ENCODE measurements at regions not wholly inside any gene's neighbourhood (a gene's known extent, or its start where the extent isn't known, plus 50 kb on each side); places are given as distances from the start of the nearest gene placed in this dataset.
"Not testable (repeated sequence)": the region's sequence is repeated elsewhere in the genome, so short reads cannot be mapped to it uniquely, and the experiment has no call there.

DNA sequence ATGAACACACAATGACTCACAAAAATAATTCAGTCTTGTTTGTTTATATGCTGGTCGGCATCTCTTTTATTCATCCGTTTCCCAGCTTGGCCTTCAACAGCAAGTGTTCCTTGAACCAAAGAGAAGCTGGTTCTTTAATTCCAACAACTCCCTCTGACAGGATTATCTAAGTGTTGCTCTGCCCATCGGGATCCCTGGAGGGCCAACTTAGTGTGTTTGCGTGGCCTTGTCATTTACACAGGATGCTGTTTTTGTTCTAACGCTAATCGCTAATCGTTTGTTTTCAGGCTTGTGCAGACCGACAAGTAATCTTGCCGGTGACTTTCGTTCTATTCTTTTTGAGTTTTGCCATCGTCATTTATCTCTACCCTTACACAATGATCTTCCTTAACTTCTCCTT lies 267.4 kb upstream of the EXOC2 start:
- Mint-ChIP-seq H3K4me3 (no peak overlapping the region), H3K9me3 (ENCODE audit: insufficient read depth) (no peaks in the 10 kb centered on the region), H3K27me3 (ENCODE audit: low read depth) (peaks cover 11% of the 10 kb centered on the region), H3K27ac (no peak overlapping the region), H3K36me3 (ENCODE audit: low read depth) (no peaks in the 10 kb centered on the region), H3K4me1 (ENCODE audit: low read depth) (no peaks in the 10 kb centered on the region)
- POLR2A ChIA-PET = no interaction called here
- DNase-seq (no peak), ATAC-seq (no peak)
- CTCF ChIA-PET = no interaction called here

- ATAC-seq (no peak), DNase-seq (no peak)
- Mint-ChIP-seq H3K27me3 (ENCODE audit: low read depth) (peaks cover 15% of the 10 kb centered on the region), H3K4me1 (ENCODE audit: low read depth) (no peaks in the 10 kb centered on the region), H3K4me3 (no peak overlapping the region), H3K9me3 (ENCODE audit: insufficient read depth) (no peaks in the 10 kb centered on the region), H3K36me3 (ENCODE audit: low read depth) (no peaks in the 10 kb centered on the region), H3K27ac (no peak overlapping the region)
- ChIA-PET POLR2A (no interaction called here), CTCF (interaction anchor here (1.0 kb wide), 1 partner anchor 365 kb away, joined by 3 read pairs; no protein-coding TSS in a partner anchor)
Observed at GRCh38 chr6:958488-958887, 265.5 kb upstream of the EXOC2 start.

DNA sequence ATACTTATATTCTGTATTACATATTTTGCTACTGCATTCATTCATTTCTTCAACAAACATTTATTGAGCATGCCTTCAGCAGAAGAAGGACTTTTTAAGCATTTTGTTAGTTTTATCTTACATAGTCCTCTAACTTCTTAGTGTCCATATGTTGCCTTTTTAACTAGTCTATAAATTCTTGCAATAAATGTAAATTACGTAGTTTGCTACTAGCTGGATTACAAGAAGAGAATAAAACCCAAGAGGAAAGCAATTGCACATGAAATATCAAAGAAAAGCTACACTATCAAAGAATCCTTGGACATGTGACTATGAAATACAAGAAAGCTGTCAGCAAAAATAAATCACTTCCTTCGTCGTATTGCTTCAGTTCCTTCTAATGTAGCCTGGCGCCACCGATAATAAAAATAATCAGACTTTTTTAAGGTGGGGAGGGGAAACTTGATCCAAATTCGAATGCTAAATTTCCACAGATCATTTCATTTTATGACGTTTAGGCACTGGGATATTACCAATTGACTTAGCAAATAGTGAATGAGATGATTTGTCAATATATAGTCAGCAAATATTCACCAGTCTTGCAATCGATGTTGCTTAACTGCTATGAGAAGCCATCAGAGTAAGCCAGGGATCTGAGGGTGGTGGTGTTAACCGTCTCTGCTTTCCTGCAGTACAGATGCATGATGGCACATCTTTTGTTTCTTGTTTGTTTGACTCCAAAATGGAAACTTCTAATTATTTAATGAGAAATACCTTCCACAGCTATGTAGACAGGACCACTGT lies 258.7 kb upstream of the EXOC2 start:
- ChIA-PET CTCF (no interaction called here), POLR2A (interaction anchor here (0.6 kb wide), 1 partner anchor 682 kb away, joined by 3 read pairs; no protein-coding TSS in a partner anchor)
- DNase-seq = no peak
- Mint-ChIP-seq H3K27me3 (ENCODE audit: low read depth) (peaks cover 23% of the 10 kb centered on the region), H3K4me1 (ENCODE audit: low read depth) (no peaks in the 10 kb centered on the region), H3K27ac (no peak overlapping the region), H3K4me3 (no peak overlapping the region), H3K9me3 (ENCODE audit: insufficient read depth) (no peaks in the 10 kb centered on the region), H3K36me3 (ENCODE audit: low read depth) (no peaks in the 10 kb centered on the region)
- no peak for ATAC-seq

DNA sequence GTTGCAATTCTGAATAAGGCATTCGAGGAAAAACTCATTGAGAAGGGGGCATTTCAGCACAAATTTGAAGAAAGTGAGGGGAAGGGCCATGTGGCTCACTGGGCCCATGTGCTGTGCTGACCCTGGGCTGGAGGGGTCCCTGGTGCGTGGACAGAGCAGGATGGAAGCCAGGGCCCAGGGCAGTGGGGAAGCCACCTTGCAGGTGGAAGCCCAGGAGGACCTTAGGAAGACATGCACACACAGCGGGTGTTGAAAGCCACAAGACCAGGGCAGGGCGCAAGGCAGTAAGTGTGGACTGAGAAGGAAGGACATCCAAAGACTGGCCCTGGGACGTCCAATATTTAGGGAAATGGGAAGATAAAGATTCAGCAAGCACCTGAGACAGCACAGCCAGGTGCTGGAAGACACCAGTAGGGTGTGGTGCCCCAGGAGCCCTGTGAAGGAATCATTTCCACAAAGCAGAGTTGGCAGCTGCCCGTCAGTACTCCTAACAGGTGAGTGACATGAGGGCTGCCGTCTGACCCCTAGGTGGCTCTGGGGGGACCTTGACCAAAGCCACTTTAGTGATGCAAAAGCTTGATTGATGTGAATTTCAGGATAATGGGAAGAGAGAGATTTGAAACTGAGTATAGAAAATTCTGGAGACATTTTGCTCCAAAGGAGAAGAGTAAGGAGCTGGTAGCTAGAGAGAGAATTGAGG lies 254.4 kb upstream of the EXOC2 start:
- Mint-ChIP-seq H3K9me3 (ENCODE audit: insufficient read depth) (no peaks in the 10 kb centered on the region), H3K27ac (no peak overlapping the region), H3K4me1 (ENCODE audit: low read depth) (no peaks in the 10 kb centered on the region), H3K4me3 (no peak overlapping the region), H3K36me3 (ENCODE audit: low read depth) (no peaks in the 10 kb centered on the region), H3K27me3 (ENCODE audit: low read depth) (peaks cover 17% of the 10 kb centered on the region)
- ATAC-seq (no peak), DNase-seq (no peak)
- ChIA-PET CTCF (no interaction called here), POLR2A (no interaction called here)

DNA sequence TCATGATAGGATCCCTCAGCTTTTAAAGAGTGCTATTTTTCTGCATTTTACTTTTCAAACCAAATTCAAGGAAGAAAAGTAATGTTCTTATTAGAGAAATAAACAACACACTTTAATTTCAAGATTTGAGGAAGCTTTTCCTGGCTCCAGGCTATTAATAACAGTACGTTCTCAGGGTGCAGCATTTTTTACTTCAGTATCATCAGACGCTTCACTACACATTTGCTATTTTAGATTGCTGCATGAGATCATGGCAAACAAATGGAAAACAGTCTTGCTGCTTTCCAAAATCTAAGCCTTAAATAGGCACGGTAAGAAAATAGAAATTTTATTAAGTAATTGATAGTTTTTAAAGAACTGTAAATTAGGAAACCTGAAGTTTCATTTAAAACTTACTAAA lies 253.6 kb upstream of the EXOC2 start:
- Mint-ChIP-seq H3K4me1 (ENCODE audit: low read depth) (no peaks in the 10 kb centered on the region), H3K9me3 (ENCODE audit: insufficient read depth) (no peaks in the 10 kb centered on the region), H3K27ac (no peak overlapping the region), H3K27me3 (ENCODE audit: low read depth) (peaks cover 21% of the 10 kb centered on the region), H3K4me3 (no peak overlapping the region), H3K36me3 (ENCODE audit: low read depth) (no peaks in the 10 kb centered on the region)
- ChIA-PET POLR2A (no interaction called here), CTCF (no interaction called here)
- no peak for DNase-seq
- no peak for ATAC-seq

GRCh38 chr6:939526-940252 lies 246.8 kb upstream of the EXOC2 start:
- DNase-seq (no peak), ATAC-seq (no peak)
- POLR2A ChIA-PET = no interaction called here
- Mint-ChIP-seq H3K27ac (no peak overlapping the region), H3K36me3 (ENCODE audit: low read depth) (no peaks in the 10 kb centered on the region), H3K9me3 (ENCODE audit: insufficient read depth) (no peaks in the 10 kb centered on the region), H3K4me3 (no peak overlapping the region), H3K4me1 (ENCODE audit: low read depth) (no peaks in the 10 kb centered on the region), H3K27me3 (ENCODE audit: low read depth) (peaks cover 10% of the 10 kb centered on the region)
- CTCF ChIA-PET = no interaction called here

- no peaks in the 10 kb centered on the region for H3K36me3 Mint-ChIP-seq (ENCODE audit: low read depth)
- H3K4me3 Mint-ChIP-seq = no peak overlapping the region
- no peaks in the 10 kb centered on the region for H3K4me1 Mint-ChIP-seq (ENCODE audit: low read depth)
- H3K9me3 Mint-ChIP-seq (ENCODE audit: insufficient read depth) = no peaks in the 10 kb centered on the region
- H3K27ac Mint-ChIP-seq = no peak overlapping the region
- DNase-seq = no peak
- peaks cover 6% of the 10 kb centered on the region for H3K27me3 Mint-ChIP-seq (ENCODE audit: low read depth)
- POLR2A ChIA-PET = no interaction called here
- CTCF ChIA-PET = no interaction called here
- no peak for ATAC-seq
Observed at GRCh38 chr6:938916-939315, 246.0 kb upstream of the EXOC2 start.

- ChIA-PET POLR2A (no interaction called here), CTCF (no interaction called here)
- Mint-ChIP-seq H3K4me3 (no peak overlapping the region), H3K9me3 (ENCODE audit: insufficient read depth) (no peaks in the 10 kb centered on the region), H3K27ac (no peak overlapping the region), H3K4me1 (ENCODE audit: low read depth) (no peaks in the 10 kb centered on the region), H3K36me3 (ENCODE audit: low read depth) (no peaks in the 10 kb centered on the region), H3K27me3 (ENCODE audit: low read depth) (peaks cover 6% of the 10 kb centered on the region)
- DNase-seq = no peak
- ATAC-seq = no peak
Observed at GRCh38 chr6:938271-938905, 245.4 kb upstream of the EXOC2 start.

- no peak for ATAC-seq
Observed at GRCh38 chr6:935582-935981, 242.6 kb upstream of the EXOC2 start.

DNA sequence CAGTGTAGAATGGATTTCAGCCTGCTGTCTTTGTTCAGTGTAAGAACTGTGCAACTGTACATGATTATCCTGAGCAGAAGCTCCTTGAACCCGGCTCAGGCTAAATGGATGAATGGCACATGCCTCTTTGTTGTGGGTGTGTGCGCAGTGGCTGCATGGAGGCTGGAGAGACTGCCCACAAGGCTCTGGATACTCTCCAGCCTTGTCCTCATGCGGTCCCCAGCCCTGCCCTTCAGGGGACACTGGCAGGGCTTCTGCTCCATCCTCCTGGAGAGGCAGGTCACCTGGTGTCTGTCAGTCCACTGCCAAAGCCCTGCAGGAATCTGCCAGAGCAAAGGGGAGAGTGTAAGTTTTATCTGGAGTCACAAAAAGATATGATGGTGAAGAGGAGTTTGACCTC lies 241.7 kb upstream of the EXOC2 start:
- H3K4me1 Mint-ChIP-seq (ENCODE audit: low read depth) = no peaks in the 10 kb centered on the region
- H3K9me3 Mint-ChIP-seq (ENCODE audit: insufficient read depth) = no peaks in the 10 kb centered on the region
- POLR2A ChIA-PET = no interaction called here
- CTCF ChIA-PET = no interaction called here
- H3K4me3 Mint-ChIP-seq = no peak overlapping the region
- H3K27me3 Mint-ChIP-seq (ENCODE audit: low read depth) = no peaks in the 10 kb centered on the region
- DNase-seq (no peak), ATAC-seq (no peak)
- no peak overlapping the region for H3K27ac Mint-ChIP-seq
- no peaks in the 10 kb centered on the region for H3K36me3 Mint-ChIP-seq (ENCODE audit: low read depth)

More at GRCh38 chr6:935582-935981, 242.6 kb upstream of the EXOC2 start:
- ChIA-PET POLR2A (no interaction called here), CTCF (no interaction called here)
- DNase-seq = no peak
- no peaks in the 10 kb centered on the region for H3K9me3 Mint-ChIP-seq (ENCODE audit: insufficient read depth)
- H3K4me1 Mint-ChIP-seq (ENCODE audit: low read depth) = no peaks in the 10 kb centered on the region
- H3K27ac Mint-ChIP-seq = no peak overlapping the region
- H3K27me3 Mint-ChIP-seq (ENCODE audit: low read depth) = no peaks in the 10 kb centered on the region
- no peak overlapping the region for H3K4me3 Mint-ChIP-seq
- no peaks in the 10 kb centered on the region for H3K36me3 Mint-ChIP-seq (ENCODE audit: low read depth)

DNA sequence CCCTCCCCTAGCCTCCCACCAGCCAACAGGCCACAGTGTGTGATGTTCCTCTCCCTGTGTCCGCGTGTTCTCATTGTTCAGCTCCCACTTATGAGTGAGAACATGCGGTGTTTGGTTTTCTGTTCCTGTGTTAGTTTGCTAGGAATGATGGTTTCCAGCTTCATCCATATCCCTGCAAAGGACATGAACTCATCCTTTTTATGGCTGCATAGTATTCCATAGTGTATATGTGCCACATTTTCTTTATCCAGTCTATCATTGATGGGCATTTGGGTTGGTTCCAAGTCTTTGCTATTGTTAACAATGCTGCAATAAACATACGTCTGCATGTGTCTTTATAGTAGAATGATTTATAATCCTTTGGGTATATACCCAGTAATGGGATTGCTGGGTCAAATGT lies 239.0 kb upstream of the EXOC2 start:
- DNase-seq; H3K27me3 Mint-ChIP-seq (ENCODE audit: low read depth); H3K4me1 Mint-ChIP-seq (ENCODE audit: low read depth); CTCF ChIA-PET; H3K27ac Mint-ChIP-seq; H3K36me3 Mint-ChIP-seq (ENCODE audit: low read depth); POLR2A ChIA-PET; H3K4me3 Mint-ChIP-seq; H3K9me3 Mint-ChIP-seq (ENCODE audit: insufficient read depth); ATAC-seq: not testable (repeated sequence)

- Mint-ChIP-seq H3K36me3 (ENCODE audit: low read depth) (no peaks in the 10 kb centered on the region), H3K4me3 (no peak overlapping the region), H3K4me1 (ENCODE audit: low read depth) (no peaks in the 10 kb centered on the region), H3K9me3 (ENCODE audit: insufficient read depth) (no peaks in the 10 kb centered on the region), H3K27me3 (ENCODE audit: low read depth) (no peaks in the 10 kb centered on the region), H3K27ac (no peak overlapping the region)
- ChIA-PET CTCF (no interaction called here), POLR2A (no interaction called here)
- DNase-seq = no peak
- no peak for ATAC-seq
Observed at GRCh38 chr6:927157-927556, 234.2 kb upstream of the EXOC2 start.
